ENCODE measurements at regions not wholly inside any gene's neighbourhood (a gene's known extent, or its start where the extent isn't known, plus 50 kb on each side); places are given as distances from the start of the nearest gene placed in this dataset.
"Not testable (repeated sequence)": the region's sequence is repeated elsewhere in the genome, so short reads cannot be mapped to it uniquely, and the experiment has no call there.

DNA sequence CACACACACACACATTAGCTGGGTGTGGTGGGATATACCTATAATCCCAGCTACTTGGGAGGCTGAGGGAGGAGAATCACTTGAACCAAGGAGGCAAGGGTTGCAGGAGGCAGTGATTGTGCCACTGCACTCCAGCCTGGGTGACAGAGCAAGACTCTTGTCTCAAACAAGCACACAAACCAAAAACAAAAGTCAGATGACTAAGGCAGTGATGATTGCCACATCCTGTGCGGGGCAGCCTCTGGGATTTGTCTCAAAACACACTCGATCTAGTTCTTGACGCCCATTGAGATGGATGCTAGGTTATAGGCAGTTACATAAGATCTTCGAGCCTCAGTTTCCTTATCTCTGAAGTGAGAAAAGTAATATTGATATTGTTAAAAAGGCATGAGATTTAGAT lies 57.8 kb upstream of the NBPF8 start:
- DNase-seq (ENCODE audit: low read depth in 3 of 3), result peak in 1 of 3 donors; percentile 16

DNA sequence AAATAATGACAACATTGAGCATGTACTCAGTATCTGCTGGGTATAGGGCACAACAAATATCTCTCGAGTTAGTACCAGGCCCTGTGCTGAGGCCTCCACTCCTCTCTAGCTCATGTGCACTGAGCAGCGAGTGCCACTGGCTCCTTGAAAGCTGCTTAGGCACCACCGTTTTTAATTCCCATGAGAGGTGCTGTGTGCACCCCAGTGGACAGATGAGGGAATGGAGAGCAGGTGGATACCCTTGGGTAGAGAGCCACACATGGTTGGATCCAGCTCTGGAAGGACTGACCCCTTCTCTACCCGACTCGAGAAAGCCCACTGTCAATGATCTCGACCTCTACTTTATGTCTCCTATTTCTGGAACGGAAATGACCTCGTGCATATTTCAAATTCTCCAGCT lies 58.7 kb upstream of the NBPF8 start:
- DNase-seq (ENCODE audit: low read depth in 3 of 3), result not testable (repeated sequence)

DNA sequence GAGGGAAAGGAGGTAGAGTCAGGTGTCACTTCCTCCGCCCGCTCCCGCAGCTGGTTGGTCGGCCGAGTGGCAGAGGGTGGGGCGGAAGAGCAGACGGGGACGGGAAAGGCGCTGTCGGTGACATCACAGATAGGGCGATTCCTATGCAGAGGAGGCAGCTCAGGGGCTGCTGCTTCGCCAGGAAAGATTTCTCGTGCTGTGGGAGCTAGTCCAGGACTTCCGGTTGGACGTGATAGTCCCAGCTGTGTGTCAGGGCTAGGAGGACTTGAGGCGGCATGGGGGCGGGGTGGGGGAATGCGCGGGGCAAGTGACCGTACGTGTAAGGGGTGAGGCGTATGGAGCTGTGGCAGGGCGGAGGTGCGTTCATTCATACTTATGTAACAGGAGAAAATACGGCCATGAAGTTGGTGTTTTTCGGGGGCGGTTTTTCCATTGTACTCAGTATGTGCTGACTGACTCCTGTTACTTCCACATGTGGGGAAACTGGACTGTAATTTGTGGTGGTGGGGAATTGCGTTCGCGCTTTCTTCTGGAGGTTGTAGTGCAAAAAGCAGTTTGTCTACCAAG lies 60.1 kb upstream of the NBPF8 start:
- peak in 1 of 3 donors; percentile 30 for DNase-seq (ENCODE audit: low read depth in 3 of 3)

DNA sequence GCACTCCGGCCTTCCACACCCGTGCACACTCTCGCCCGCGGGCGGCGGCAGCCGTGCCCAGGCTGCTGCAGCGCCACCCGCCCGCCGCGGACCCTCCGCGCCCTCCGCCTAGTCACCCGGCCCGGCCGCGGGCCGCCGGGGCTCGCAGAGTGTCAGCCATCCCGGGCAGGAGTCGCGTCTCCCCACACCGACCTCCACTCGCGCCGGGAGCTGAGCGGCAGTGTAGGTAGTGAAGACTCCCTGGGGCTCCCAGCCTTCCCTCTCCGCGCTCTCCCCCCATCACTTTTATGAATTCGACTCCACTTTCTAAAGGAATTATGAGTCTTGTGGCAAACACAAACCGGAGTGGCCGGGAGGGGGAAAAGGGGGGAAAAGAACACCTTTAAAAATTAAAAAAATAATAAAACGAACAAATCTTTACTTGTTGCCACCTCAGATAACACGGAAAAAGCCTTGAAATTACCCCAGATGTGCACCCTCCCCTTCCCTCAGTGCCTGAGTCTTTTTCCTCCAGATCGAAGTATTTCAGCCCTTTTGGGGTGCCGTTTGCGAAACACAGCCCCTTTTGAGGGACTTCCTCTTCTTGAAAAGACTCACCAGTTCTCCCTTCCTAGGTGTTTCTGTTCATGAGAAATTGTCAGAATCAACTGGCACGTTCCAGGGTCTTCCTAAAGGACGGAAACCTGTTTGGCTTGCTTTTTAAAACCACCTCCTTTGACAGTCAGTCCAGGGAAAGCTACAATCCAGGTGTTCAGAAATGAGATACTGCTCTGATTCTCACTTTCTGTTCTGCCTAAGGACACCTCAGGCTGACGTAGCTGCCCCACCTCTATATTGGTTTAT lies 72.4 kb upstream of the NBPF8 start:
- not testable (repeated sequence) for DNase-seq (ENCODE audit: low read depth in 3 of 3)

DNA sequence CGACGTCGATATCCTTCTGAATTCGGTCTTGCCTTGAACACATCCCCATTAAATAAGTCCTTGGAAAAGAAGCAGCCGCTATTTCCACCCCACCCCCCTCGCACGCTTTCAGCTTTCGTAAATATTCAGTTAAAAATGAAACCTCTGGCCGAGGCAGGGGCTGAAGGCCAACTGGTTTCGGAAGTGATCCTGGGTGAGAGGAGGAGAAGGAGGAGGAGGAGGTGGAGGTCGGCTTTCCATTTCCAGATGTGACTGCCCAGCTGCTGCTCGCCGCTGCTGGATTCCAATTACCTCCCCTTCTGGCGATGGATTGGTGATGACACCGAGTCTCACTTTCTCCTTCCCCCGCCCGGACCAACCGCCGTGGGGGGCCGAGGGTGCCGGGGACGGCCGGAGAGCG lies 73.1 kb upstream of the NBPF8 start:
- DNase-seq (ENCODE audit: low read depth in 3 of 3), result not testable (repeated sequence)

DNA sequence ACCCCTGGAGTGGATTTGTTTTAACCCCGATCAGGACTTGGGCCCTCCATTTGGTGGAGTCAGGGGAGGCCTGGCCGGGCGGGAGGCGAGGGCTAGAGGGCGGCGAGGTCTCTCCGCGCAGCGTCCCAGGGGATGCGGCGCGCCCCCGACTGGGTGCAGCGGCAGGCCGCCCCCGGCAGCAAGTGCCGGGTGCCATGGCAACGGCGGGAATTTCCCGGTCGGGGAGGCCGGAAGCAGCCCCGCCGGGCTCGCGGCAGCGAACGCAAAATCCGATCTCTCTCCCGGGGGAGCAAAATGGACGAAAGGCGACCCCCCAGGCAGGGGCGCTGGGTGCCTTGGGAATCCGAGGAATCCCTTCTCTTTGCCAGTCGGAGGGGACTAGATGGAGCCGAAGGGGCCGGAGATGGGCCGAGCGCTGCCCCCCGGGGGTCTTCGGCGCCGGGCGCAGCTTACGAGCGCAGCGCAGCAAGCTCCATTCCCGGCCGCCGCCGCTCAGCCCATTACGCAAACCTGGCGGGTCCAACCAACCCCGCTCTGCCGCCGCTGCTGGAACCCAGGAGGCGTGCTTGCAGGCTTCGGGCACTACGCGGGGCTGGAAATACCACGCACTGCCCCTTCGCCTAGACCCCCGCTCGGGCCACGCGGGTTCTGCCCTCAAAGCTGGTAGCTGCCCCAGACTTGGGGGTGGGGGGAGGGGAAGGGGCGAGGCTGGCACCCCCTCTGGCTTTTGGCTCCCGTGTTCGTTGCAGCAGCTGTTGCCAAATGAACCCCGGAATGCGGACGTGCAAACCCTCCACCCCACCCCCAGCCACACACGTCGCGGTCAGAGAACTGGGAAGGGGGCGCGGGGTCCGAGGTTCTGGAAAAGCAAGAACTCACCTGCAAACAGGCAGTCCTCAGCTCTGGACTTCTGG lies 73.7 kb upstream of the NBPF8 start:
- not testable (repeated sequence) for DNase-seq (ENCODE audit: low read depth in 3 of 3)

DNA sequence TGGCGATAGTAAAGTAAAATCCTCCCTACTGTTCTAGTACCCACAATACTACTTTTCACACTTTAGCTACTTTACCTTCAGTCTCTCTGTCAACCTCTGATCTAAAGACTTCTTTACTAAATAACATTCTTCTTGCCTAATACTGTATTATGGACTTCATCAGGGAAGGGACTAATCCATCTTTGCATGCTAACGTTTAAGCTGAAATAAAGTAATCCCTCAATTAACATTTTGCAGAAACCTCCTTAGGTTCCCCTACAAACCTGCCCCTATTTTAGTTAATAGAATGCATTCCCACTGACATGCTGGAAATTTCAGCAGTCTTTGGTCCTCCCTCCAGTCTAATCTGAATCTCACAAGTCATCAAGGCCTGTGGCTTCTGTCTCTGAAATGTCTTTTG lies 99.1 kb upstream of the NBPF8 start:
- not testable (repeated sequence) for DNase-seq (ENCODE audit: low read depth in 3 of 3)

DNA sequence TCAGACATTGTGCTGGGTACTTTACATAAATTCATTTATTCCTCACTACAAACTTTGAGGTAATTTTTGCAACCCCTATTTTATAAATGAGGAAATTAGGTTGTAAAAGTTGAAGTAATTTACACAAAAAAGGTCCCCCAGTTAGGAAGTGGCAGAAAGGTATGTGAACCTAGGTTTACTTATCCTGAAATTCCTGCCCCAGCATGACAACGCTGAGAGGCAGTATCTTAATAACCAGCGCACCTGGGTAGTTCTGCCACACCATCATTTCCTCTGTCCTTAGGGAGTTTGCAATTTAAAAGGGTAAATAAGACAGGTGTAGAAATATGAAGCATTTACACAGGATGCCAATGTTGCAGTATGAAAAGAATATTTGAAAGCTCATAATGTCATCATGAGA lies 102.9 kb upstream of the NBPF8 start:
- not testable (repeated sequence) for DNase-seq (ENCODE audit: low read depth in 3 of 3)

DNA sequence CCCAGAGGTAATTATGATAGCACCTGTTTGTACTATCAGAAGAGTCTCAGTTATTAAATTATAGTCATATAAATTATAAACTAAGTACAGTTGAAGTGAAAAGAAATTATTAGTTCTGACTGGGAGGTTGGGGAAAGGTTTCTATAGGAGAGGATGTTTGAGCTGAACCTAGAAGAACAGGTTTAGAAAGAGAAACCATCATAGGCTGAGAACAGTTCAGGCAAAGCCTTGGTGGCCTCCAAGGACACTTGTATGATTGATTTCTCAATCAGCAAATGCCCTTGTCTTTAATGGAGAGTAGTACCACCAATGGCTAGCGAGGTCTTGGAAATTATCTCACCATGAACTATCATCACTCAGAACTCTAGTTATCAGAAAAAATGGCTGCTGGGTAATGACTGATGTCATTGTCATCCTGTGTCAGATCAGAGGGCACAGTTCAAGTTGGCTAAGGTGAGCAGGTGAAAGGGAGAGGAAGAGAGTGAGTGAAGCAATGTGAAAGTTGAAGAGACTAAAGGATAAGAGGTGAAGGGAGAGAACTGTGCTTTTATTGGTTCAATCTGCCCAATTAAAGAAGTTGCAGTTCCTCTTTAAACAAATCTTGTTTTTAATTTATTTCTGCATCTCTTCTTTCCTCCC lies 105.8 kb upstream of the NBPF8 start:
- DNase-seq (ENCODE audit: low read depth in 3 of 3), result not testable (repeated sequence)

DNA sequence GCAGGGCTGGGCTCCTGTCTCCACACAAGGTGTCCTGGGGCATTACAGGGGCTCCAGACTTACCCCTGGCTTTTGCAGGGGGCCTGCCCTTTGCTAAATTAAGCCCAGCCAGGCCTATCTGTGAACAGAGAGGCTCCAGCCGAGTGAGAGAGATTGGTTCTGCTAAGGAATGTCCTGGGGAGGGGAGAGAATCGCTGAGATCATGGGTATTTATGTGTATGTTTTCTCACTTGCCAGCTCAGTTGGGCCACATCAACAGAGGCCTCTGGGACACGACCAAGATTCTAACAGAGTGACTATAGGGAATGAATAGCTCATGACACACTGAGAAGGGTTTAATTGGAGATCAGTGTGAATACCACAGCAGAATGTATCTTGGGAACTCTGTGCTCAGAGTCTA lies 109.8 kb upstream of the NBPF8 start:
- DNase-seq (ENCODE audit: low read depth in 3 of 3), result not testable (repeated sequence)

DNA sequence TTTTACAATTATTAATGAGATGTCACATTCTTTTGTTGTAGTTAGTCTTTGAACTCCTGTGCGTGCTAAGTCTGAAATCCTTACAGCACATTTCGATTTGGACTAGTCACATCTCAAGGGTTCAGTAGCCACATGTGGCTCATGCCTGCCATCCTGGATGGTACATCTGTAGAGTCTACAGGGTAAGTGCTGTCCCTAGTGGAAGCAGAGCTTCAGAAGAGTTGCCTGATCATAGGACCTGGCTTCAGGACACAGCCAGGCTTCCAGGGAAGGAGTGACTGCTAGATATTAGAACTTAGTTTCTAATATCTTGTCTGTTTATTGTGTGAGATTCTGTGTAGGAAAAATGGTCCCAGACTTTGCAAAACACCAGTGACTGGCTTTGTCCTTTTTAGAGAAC lies 110.5 kb upstream of the NBPF8 start:
- not testable (repeated sequence) for DNase-seq (ENCODE audit: low read depth in 3 of 3)

DNA sequence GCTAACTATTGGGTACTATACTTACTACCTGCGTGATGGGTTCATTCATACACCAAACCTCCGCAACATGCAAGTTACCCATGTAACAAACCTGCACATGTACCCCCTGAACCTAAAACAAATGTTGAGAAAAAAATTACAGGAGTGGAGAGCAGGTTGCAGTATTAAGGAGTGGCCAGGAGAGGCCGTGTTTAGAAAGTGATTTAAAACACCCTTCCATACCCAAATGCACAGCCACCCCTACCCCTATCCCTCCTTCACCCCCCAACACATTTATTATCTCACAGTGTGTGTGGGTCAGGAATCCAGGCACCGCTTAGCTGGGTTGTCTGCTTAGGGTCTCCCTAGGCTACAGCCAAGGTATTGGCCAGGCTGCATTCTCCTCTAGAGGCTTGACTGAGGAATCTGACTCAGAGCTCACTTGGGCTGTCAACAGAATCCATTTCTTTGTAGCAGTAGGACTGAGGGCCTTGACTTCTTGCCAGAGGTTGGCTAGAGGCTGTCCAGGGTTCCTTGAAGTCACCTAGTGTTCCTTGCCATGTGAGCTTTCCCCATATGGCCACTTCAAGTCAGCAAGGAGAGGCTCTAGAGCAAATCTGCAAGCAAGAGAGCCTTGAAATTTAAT lies 115.3 kb upstream of the NBPF8 start:
- not testable (repeated sequence) for DNase-seq (ENCODE audit: low read depth in 3 of 3)

DNA sequence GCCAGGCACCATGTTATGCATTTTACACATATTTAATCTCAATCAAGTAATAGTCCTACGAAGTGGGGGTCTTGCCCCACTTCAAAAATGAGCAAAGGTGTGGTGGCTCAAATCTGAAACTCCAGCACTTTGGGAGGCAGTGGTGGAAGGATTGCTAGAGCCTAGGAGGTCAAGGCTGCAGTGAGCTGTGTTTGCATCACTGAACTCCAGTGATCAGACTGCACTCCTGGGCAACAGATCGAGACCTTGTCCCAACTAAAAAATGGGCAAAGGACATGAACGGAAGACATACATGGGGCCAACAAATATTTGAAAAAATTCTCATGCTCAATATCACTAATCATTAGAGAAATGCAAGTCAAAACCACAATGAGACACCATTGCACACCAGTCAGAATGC lies 116.3 kb upstream of the NBPF8 start:
- DNase-seq (ENCODE audit: low read depth in 3 of 3), result not testable (repeated sequence)

DNA sequence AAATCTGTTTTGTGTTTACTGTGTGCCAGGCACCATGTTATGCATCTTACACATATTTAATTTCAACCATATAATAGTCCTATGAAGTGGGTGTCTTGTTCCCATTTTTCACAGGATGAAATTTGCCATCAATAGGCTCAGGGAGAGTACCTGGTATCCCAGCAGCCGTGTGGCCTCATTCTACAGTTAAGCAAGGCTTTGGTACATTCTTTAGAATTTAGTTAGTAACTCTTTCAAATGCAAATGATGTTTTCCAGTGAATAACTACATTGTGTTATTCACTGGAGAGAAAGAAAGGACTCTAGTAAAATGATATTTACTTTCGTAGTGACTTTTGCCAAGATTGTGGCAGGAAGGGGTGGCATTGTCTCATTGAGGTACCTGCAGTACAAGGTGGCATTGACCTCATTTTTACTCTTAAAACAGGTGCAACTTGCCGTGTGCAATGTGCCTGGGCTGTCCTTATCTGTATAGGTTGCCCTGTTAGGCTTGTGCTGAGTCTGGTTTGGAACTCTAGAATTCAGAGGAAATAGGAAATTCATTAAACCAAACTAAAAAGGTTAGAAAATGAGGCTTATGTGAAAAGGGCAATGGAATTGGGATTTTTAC lies 117.4 kb upstream of the NBPF8 start:
- not testable (repeated sequence) for DNase-seq (ENCODE audit: low read depth in 3 of 3)

DNA sequence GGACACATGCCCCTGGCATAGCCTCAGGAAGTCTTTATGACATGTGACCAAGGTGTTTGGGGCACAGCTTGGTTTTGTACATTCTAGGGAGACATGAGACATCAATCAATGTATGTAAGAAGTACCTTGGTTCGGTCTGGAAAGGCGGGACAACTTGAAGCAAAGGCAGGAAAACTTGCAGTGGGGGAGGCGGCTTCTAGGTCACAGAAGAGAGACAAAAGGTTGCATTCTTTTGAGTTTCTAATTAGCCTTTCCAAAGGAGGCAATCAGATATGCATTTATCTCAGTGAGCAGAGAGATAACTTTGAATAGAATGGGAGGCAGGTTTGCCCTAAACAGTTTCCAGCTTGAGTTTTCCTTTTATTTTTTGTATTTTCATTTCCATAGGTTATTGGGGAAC lies 113.8 kb upstream of the SEC22B start:
- DNase-seq (ENCODE audit: low read depth in 3 of 3), result not testable (repeated sequence)

DNA sequence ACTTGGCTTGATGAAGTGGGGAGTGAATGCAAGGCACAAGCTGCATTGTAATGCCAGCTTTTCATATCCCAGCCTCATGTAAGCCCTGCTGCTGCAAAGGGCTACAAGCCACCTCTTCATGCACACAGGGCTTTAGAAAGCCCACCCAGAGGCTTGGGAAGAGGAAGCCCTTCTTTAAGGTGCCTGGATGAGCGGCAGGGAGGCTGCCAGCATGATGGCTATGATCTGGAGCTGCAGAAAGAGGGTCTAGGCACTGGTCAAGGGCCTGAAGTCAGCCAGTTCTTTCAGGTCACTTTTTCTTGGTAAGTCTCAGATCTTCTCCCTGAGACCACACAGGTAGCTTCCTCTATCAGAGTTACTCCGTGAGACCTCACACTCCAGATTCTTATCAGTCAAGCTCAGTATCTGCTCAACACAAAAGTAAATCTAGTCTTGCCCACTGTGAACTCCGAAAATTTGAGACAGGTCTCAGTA lies 113.3 kb upstream of the SEC22B start:
- not testable (repeated sequence) for DNase-seq (ENCODE audit: low read depth in 3 of 3)

DNA sequence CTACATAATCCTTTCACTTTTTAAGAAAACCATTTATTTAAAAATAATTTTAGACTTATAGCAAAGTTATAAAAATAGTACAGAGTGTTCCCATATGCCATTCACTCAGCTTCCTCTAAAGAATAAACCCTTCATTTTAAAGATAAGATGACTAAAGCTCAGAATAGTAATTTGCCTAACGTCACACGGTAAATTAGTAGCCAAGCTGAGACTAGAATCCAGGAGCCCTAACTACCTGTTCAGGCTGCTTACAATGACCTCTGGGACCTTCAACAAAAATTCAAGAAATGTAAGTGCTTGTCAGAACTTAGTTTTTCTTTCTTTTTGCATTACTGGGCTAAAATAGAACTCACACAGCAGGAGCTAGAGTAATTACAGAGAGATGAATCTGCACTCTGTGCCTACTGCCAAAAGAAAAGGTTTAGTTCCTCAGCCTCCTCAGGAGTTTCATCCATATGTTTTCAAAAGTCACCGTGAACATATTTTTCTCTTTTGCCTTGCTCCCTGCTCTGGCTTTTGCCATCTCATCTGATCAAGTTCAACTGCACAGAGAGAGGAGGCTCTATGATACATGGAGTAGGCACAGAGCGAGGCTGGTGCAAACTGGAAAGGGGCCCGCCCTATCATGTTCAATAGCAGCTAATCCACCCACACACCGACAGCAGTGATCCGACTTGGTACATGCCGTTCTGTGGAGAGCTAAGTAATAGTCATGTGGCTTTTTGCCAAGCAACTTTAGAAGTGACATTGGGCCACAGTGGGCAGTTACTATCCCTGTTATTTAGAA lies 112.7 kb upstream of the SEC22B start:
- not testable (repeated sequence) for DNase-seq (ENCODE audit: low read depth in 3 of 3)

DNA sequence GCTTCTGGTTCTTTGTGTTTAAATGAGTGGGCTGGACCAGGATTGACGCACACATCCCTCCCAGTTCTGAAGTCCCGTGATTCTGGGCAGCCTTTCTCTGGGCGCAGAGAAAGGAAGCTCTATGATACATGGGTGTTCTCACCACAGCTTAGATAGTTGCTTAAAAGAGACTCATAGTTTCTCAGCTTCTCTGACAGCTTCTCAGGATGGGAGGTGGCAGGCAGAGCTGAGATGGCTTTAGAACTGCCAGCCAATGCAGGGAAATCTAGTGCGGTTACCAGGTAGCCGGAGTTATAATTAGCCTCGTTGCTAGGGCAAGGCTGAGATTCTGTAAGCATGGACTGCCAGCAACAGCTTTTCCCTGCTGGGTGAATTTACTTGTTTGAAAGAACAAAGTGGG lies 111.8 kb upstream of the SEC22B start:
- DNase-seq (ENCODE audit: low read depth in 3 of 3), result not testable (repeated sequence)

DNA sequence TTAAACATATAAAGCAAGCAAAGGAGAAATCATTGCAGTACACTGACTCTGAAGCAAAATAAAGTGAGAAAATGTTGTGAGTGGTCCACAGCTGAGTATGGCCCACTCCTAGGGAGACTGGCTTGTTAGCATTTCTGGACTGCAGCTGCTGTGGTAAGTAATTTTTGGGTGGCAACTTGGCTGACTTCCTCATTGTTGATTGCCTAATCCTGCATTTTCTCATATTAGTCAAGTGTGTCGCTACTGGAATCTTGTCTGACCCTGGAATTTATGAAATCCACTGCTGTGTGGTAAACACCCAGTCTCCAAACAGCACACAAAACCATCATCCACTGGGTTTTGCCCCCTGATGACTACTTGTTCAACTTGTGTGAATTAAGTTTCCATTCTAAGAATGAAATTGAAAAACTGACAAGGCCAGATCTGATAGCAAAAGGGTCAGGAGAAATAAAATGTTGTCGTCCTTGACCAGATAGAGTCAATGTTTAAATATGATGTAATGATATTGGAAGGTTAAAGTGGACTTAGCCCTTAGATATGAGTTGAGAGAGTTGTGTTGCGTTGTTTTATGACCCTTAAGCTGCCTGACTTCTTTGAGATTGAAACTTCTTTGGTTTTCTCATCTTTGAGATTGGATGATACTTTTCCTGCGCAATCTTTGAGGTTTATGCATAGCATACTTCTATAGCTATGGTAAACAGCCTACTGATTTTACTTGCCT lies 106.6 kb upstream of the SEC22B start:
- not testable (repeated sequence) for DNase-seq (ENCODE audit: low read depth in 3 of 3)
